ENCODE measurements at regions not wholly inside any gene's neighbourhood (a gene's known extent, or its start where the extent isn't known, plus 50 kb on each side); places are given as distances from the start of the nearest gene placed in this dataset.

DNA sequence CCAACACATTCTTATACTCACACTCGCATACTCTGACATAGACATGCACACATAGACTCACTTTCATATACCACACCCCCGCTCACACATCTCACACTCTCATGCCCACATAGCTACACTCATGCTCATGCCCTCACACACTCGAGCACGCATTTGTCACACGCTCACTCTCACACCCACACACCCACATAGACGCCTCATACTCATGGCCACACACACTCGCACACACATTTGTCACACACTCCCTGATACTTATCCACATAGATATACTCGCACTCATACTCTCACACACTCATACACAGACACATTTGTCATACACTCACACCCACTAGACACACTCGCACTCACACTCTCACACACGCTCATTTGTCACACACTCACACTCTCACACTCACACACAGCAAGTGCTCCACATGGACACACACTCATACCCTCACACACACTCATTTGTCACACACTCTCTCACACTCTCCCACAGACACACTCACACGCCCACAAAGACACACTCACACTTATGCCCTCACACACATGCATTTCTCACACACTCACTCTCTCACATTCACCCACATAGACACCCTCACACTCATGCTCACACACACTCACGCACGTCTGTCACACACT lies 50.9 kb downstream of the TNP1 start:
- DNase-seq (ENCODE audit: low read depth), result no peak

DNA sequence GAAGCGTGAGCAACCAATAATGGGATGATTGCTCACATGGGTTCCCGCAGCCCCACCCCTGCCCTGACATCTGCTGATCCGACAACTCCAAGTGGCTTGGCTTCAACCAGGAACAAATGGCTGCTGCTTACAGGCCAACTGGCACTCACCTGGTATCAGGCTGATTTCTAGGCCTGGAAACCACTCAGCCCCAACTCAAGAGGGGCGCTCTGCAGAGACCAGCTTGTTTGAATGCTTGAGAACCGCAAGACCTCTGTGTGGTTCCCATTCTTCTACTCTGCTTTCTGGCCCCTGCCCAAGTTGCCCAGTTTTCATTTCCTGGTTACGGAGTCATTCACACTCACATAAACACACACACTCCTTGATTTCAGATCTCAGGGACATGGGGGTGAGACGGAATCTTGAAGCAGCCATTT lies 52.0 kb downstream of the TNP1 start:
- peak; percentile 12 for DNase-seq (ENCODE audit: low read depth)

DNA sequence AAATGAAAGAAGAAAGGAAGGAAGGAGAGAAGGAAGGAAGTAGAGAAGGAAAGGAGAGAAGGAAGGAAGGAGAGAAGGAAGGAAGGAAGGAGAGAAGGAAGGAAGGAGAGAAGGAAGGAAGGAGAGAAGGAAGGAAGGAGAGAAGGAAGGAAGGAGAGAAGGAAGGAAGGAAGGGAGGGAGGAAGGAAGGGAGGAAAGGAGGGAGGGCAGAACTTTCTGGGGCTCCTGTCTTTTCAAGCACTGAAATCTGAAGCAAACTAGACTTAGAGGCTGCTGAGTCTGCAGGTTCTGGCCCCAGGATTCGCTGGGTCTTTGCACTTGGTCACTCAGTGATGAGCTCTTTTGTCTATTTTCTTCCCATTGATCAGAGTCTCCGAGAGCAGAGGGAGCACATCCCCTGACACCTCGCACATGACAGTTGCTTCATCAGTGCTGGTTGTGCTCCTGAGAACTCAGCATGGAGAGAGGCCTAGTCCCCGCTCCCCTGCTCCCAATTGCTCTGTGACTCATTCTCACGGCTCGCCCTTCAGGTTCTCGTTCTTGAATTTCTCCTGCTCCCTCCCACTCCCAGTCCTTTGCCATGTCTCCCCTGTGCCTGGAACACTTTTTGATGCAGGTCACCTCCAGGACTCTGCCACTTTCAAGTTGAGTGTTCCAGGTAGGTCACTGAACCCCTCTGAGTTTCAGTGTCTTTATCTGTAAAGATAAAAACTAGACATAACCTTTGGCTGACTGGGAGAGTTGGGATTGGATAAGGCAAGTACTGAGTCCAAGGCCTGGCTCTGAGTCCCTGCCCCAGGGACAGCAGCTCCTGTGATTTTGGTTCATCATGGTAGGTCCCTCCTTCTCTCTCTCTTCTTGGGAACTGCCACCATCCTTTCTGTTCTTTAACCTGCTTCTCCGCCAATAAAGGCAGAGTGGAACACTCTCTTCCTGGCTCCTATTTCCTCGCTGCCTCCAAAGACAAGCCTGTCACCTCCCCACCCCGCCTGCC lies 55.2 kb downstream of the TNP1 start:
- DNase-seq (ENCODE audit: low read depth), result no peak

DNA sequence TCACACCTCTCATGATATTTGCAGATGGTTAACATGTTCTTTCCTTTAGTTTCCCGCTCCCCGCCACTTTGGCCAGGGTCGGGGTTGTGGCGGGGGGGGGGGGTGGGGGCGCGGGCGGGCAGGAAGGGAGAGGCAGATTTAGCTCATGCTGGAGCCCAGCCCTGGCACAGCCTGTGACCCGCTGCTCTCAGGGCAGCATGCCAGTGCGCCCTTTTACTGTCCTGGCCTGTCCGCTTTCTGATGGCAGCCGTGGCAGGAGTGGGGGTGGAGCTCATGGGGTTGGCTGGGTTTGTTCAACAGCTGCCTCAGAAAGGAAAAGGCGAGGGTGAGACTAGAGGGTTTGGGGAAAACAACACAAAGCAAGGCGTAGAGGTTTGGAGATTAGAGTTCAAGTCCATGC lies 56.1 kb downstream of the TNP1 start:
- DNase-seq (ENCODE audit: low read depth), result no peak

DNA sequence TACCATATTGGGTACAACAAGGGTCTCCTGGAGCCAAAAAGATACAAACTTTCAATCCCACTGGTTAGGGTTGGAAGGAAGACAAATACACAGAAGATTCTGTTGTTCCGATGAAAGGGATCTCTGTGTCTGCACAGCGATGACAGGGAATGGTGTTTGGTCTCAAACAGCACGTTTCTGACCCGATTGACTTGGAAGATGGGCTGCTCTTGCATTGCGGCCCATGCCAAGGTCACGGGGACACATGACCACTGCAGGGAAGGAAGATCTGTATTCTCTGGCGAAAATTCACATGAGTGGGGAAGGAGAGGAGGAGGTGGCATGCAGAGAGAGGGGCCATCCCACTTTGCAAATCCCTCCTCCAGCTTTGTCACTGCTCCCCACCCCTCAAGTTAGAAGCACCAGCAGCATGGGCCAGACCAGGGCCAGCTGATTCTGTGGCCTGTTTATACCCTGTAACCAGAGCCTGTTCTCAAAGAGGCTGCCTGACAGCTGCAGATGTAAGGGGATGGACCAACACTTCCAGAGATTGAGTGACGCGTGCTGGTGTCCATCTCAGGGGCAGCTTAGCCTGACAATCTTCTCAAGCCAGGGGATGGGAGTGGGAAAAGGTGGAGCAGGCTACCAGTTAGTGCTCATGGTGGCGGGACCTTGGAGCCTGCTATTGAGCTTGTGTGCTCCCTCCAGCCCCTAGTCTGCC lies 57.2 kb downstream of the TNP1 start:
- no peak for DNase-seq (ENCODE audit: low read depth)

DNA sequence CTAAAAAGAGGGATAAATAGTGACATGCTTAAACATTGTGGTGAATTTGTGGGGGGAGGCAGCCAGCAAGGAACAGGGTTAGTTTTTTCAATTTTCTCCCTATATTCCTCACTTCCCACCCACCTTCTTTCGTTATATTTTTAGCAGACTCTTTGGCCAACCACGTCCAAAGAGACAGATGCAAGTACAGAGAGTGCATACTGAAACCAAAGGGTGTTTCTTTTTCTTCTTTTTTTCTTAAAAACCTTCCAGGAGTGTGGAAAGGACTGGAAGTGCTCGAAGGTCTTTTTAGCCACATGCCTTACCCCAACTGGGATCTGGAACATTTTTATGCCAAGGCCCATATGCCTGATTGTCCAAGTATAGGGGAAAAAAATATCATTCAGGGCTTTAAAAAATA lies 59.0 kb downstream of the TNP1 start:
- DNase-seq (ENCODE audit: low read depth), result no peak

DNA sequence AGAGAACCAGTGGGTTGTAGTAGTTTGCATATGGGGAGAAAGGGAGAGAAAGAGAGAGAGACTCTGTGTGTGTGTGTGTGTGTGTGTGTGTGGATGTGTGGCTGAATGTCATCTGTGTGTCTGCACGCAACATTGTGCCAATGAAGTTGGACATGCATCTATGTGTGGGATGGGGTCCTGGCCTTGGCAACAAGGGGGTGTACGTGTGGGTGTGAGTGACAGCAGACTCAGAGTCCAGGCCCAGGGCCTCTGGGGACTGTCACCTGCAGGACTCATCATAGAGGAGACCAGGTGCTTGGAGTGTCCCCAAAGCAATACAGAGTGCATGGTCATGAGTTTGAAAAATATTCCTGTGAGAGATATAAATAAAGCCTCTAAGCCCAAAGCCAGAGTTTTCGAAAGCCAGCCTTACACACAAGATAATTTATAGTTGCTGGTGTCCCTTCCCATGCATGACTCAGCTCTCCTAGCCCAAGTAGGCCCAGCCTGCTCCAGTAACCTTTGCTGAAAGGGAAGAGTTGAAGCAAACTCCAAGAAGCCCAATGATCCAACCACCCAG lies 59.9 kb downstream of the TNP1 start:
- peak; percentile 85 for DNase-seq (ENCODE audit: low read depth)

DNA sequence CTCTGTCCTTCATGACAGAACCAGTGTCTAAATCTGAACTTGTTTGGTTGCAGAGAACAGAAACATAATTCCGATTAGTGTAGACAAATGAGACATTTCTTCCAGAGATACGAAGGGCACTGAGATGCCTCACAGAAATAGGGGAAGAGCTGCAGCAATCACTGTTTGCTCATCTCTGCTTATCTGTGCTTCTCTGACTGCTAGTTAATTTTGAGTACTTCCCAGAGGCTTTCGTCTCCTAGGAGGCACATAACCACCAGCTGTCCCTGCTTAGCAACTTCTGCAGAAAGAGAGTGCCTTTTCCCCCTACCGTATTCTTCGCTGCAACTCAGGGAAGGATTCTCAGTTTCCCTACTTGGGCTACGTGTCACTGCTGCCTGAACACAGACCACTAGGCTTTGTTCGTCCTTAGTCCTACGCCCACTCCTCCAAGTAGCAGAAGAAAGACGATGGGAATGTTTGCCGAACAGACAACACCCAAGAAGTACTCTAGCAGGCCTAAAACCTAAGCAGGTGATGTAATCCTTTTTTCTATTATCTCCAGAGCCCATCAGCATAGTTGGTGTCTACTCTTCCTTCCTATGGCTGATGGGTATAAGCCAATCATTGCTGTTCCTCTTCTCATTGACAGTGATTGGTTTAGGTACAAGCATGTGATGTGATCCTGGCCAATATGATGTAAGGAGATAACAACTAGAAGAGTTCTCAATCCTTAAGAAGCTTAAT lies 63.6 kb downstream of the TNP1 start:
- peak; percentile 35 for DNase-seq (ENCODE audit: low read depth)

DNA sequence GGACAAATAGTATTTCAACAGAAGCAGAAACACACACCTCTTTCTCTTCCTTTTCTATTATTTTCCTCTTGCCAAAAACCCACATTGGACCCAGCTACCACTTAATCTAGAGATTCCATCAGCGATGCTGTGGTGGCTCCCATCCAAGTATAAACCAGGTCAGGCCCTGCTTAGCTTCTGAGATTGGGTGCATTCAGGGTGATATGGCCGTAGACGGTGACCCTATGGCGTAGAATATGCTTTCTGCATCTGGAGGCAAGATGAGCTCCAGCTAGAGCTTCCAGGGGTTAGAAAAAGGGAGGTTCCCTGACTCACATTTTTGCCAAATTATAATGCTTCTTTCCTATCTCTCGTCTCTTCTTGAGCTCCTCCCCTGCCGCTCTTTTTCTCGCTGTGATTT lies 66.5 kb downstream of the TNP1 start:
- DNase-seq (ENCODE audit: low read depth), result no peak

DNA sequence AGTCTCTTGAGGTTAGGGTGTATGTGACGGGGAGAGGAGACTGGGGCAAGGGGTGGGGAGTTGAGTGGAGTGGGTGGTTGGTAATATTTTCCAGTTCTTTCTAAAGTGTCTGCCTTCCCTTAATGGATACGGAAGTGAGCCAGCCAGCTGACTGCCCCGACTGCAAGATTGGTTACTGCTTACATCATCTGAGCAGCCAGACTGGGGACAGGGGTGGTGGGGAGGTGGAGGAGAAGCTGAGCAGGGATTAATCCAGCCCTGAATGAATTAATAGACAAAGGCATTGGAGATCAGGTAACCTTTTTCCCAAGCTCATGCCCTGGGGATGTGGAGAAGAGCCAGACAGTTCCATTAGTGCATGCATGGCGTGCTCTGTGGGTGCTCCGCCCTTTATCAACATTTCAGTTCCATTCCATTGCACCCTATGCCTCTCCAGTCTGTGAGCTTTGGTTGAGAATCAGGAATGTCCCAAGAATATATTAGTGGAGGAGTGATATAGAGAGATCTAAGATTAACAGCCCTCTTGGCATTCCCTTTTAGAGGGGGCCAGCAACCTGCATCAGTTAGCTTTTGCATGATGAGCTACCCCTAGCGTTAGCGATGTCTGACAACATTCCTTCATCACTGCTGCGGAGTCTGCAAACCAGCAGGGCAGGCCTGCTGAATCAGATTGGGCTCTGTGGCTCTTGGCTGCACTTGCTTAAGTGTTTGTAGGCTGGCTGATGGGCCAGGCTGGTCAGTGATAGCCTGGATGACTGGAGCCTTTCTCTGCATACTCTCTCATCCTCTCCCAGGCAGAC lies 67.4 kb downstream of the TNP1 start:
- peak; percentile 47 for DNase-seq (ENCODE audit: low read depth)

DNA sequence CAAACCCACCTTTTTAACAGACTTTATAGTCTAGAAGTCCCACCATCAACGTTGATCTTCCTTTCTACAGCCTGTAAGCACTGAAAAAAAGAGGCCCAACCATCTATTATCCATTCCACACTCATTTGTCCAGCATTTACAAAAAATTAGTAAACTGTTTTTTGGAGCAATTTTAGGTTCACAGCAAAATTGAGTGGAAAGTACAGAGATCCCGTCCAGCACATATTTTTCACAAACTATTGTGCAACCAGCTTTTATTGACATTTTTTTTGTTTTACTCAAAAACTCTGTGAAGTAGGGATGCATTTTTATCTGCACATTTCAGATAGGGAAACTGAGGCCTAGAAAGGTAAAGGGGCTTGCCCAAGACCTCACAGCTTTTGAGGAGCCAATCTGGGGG lies 68.6 kb downstream of the TNP1 start:
- DNase-seq (ENCODE audit: low read depth), result no peak

DNA sequence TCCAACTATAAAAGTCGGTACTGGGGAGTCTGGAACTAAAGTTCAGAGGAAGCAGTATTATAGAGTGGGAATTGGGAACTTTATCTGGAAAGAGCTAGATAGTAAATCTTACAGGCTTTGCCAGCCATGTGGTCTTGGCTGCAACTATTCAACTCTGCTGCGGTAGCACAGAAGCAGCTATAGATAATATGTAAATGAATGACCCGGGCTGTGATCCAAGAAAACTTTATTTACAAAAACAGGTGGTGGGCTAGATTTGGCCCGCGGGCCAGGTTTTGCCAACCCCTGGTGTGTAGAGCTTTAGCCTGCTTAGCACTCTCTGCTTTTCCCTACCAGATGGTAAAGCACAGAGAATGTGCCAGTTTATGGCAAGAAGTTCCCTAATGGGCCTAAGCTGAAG lies 70.8 kb downstream of the TNP1 start:
- peak; percentile 24 for DNase-seq (ENCODE audit: low read depth)

DNA sequence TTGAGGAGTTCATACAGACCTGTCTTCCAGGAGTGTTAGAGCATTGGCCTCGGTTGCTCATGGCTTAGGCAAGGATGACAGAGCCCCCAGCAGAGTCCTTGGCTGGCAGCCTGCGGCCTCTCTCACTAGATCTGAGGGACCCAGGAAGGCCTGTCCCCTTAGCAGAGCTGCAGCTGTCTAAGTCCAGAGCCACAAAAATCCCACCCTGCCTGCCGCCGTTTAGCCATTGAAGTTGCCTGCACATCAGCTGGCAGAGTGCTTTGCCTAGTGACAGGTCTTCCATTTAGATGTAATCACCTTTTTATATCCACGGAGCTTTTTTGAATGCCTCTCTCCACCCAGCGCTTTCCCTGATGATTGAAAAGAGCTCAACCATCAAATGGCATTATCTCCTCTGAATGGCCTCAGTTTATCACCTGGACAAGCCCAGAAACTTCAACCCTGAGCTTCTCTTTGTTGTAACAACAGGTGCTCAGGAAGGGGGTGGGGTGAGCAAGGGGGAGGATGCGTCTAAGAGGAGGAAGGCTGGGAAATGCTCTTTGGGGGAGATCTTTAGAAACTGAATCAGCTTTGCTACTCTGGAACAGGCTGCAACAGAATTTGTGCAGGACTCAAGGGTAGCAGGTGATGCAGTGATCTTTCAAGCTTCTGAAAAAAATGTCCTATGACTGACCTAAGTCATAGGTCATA lies 71.9 kb downstream of the TNP1 start:
- no peak for DNase-seq (ENCODE audit: low read depth)

DNA sequence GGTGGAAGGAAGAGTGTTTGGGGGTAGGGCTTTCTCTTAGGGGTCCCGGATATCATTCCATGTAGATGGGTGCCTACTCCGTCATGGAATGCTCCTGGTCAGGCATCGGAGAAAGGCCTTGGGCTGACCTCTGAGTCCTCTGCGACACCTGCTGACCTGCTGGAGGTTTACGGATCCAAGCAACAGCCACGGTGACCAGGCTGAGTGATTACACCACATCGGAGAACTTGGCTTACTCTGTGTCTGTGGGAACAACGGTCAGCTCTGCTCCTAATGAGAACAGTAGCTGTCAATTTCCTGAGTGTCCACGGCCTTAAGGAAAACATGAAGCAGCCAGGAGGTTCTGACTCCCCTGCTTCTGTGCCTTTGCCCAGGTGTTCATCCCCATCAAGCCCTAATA lies 73.2 kb downstream of the TNP1 start:
- DNase-seq (ENCODE audit: low read depth), result no peak

DNA sequence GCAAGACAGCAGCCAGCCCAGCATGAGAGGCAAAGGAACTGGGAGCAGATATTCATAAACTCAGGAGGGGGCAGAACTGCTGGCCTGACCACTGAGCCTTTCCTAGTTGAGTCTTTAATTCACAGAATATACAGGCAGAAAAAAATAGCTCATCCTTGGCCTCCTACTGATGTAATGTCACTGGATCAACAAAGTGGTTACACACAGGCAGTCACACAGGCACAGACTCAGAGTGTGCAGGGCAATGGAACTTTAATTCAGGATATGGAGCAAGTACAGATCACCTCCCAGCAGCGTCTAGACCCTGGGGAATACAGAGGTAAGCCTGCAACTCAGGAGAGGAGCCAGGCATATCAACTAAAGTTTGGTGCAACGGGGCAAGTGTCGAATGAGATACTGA lies 75.4 kb downstream of the TNP1 start:
- DNase-seq (ENCODE audit: low read depth), result no peak

DNA sequence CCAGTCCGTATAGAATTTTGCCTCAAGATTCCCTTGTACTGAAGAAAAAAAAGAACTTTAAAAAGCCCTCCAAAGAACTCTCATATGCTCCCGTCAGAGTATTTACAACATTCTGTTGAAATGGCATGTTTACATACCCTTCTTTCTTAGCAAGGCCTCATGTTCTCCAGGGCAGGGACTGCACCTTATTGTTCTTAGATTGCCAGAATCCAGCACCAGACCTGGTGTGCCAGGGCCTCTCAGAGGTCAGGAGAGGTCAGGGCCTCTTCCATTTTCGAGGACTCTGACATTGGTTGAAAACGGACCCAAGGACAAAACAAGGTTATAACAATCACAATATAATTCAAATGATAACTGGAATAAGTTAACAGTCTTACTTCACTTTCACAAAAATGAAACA lies 78.2 kb downstream of the TNP1 start:
- DNase-seq (ENCODE audit: low read depth), result no peak

DNA sequence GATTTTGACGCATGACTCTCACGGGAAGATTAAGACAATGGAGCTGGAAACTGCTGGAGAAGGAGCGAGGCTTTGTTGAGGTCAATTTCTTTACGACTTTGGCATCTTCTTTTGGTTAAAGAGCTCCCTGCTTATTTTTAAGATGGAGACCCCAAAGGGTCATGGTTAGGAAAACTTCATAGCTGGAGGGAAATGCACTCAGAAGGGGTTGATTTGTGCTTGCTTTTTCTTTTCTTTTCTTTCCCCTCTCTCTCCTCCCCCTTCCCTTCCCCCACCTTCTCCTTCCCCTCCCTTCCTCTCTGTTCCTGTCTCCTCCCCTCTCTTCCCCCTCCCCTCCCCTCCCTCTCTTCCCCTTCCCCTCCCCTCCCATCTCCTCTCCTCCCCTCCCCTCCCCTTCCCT lies 79.0 kb downstream of the TNP1 start:
- no peak for DNase-seq (ENCODE audit: low read depth)

DNA sequence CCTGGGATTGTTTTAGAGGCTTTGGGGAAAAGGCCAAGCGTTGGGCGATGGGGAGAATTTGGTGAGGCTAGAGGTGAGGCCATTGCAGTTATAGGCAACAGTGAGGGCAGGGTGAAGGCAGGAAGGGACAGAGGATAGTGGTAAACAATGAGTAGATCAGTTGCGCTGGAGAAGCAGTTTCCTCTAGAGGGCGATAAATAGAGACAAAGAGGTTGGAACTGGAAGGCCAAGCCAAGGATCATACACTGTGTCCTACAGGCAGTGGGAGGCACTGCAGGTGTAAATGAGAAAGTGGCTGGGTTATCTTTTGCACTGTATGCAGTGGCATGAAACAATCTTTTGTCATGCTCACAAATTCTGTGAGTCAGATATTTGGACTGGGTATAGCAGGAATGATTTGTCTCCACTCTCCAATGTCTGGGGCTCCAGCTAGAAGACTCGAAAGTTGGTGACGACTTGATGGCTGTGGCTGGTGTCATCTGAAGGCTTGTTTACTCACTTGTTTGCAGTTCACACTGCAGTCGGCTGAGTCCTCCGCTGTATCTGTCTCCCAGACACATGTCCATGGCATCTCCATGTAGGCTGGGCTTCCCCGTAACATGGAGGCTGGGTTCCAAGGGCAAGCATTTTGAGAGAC lies 82.1 kb downstream of the TNP1 start:
- DNase-seq (ENCODE audit: low read depth), result peak; percentile 59

DNA sequence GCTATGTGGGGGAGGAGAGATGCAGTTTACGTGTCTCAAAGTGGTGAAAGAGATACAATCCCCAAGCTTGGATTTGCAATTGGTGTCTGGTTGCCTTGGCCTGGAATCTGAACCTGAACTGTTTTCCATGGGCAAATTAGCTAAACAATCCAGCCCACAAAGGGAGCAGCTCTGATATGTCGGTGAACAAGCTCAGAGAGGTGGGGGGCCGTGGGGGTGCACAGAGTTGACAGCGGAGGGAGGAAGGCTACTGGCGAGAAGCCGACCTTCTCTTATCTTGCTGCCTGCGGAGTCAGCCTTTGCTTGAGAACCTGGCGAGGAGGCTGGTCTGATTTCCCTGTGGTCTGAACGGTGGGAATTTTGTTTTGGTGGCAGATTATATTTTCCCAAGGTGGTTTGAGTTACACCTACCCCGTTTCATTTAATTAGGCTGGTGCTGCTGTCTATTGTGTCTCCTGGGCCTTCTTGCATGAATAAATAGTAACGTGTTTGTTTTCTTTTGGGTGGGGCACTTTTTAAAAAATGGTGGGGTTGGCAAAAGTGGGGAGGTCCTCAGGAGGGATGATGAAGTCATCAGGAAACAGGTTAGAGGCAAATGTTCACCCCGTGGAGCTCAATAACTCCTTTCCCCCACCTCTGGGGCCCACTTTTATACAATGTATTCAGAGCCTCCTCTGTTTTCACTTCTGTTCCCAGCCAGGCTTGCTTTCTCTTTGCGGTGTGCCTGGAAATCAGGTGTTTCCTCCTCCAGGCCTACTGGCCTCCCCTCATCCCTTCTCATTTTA lies 80.9 kb upstream of the IGFBP5 start:
- peak; percentile 75 for DNase-seq (ENCODE audit: low read depth)

All from amniotic epithelial cell (primary cell).